Neural progenitor cell (in vitro differentiated cells): ENCODE measurements at regions not wholly inside any gene's neighbourhood (a gene's known extent, or its start where the extent isn't known, plus 50 kb on each side); places are given as distances from the start of the nearest gene placed in this dataset.

Experiments
- CTCF ChIP-seq: fragments of 200-600 bp; sonication (generic); IDR thresholded peaks from 2 replicates; pipeline ENCODE4 v1.5.1; 2017; ENCODE audit warnings: antibody characterized with exemption, mild to moderate bottlenecking
- EZH2phosphoT487 ChIP-seq: fragments of 200-600 bp; sonication (generic); IDR thresholded peaks from 2 replicates; pipeline ENCODE4 v1.6.1; 2017; ENCODE audit warnings: antibody characterized with exemption

GRCh38 chr17:33725675-33726271, 432.7 kb upstream of the ASIC2 start:
- TF ChIP-seq CTCF (peak; percentile 81), EZH2phosphoT487 (no peak)
